ENCODE measurements at regions not wholly inside any gene's neighbourhood (a gene's known extent, or its start where the extent isn't known, plus 50 kb on each side); places are given as distances from the start of the nearest gene placed in this dataset.

DNA sequence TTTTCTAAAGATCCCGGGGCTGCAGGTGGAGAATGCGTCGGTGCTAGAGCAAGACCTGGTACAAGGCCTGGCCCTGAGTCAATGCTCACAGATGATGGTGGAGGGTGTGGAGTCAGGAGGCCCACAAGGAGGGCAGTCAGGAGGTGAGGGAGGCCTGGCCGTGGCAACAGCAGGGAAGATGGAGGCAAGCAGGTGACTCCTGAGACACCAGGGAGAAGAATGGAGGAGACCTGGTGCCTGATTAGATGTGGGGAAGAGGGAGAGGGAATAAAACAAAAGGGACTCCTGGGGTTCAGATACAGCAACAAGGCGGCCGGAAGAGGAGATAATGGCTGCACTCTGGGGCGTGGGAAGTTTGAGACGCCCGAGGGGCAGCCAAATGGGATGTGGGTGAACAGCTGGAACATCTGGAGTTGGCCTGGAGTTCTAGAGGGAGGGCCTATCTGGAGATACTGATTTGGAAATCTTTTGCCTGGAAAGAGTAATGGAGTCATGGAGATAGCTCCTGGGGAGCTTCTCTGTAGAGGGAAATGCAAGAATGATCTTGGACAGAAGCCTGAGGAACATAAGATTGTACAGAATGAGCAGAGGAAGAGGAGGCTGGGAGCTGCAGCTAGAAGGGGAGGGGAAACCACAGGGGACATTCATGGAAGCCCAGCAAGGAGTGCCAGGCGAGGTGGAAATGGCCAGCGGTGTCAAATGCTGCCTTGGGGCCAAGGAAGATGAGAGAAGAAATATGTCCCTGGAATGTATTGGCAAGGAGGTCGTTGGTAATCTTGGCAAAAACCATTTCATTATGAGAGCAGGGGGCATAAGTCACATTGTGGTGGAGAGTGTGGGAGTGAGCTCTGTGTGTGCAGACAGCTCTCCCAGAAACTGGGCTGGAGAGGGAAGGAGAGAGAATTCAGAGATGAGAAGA, 67.5 kb upstream of the CORO2B start:
- TF ChIP-seq, protein P1, sequence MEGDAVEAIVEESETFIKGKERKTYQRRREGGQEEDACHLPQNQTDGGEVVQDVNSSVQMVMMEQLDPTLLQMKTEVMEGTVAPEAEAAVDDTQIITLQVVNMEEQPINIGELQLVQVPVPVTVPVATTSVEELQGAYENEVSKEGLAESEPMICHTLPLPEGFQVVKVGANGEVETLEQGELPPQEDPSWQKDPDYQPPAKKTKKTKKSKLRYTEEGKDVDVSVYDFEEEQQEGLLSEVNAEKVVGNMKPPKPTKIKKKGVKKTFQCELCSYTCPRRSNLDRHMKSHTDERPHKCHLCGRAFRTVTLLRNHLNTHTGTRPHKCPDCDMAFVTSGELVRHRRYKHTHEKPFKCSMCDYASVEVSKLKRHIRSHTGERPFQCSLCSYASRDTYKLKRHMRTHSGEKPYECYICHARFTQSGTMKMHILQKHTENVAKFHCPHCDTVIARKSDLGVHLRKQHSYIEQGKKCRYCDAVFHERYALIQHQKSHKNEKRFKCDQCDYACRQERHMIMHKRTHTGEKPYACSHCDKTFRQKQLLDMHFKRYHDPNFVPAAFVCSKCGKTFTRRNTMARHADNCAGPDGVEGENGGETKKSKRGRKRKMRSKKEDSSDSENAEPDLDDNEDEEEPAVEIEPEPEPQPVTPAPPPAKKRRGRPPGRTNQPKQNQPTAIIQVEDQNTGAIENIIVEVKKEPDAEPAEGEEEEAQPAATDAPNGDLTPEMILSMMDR (IDR thresholded peaks at IDR 0.05 in 4 of 5, conservative IDR thresholded peaks at IDR 0.05 in 1 of 5), result no peak
- no peak for TF ChIP-seq POLR2A (IDR thresholded peaks at IDR 0.05)
